HG03039 (cell line): ENCODE measurements at regions not wholly inside any gene's neighbourhood (a gene's known extent, or its start where the extent isn't known, plus 50 kb on each side); places are given as distances from the start of the nearest gene placed in this dataset.

Source experiments
- ATAC-seq: cut with Tn5 transposase; IDR thresholded peaks from one replicate; pipeline ENCODE4 v1.9.1; 2021; ENCODE audit warnings: mild to moderate bottlenecking, moderate library complexity; ENCODE audit not compliant: unreplicated experiment

DNA sequence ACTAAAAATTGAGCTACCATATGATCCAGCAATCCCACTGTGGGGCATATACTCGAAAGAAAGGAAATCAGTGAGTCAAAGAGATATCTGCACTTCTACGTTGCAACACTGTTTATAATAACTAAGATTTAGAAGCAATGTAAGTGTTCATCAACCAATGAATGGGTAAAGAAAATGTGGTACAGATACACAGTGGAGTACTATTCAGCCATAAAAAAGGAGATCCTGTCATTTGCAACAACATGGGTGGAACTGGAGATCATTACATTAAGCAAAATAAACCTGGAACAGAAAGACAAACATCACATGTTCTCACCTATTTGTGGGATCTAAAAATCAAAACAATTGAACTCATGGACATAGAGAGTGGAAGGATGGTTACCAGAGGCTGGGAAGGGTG, 385.0 kb upstream of the TRIB2 start:
- ATAC-seq, result no peak

GRCh38 chr2:12333293-12333692, 383.4 kb upstream of the TRIB2 start:
- ATAC-seq, result no peak

DNA sequence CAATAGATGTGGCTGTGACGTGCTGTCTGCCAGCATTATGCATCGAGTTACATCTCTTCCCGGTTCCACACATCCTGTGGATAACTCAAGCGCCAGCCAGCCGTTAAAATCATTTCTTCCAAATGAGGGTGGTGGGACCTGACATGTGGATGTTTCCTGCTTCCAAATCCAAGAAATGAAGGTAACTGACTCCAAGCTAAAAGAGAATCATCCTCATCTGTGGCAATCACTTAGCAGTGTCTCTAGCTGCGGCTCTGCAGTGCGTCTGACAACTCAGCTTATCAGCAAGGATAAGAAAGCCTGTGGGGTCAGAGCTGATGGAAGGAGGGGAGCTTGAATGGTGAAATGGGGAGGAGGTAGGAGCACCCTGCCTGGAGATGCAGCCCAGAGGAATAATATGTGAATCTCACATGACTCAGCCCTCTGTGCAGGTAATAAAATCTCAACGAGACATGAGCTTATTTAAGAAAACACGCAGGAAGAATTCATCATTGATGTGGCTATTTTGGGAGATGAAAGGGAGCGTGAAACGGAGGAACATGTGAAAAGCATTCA, 382.2 kb upstream of the TRIB2 start:
- ATAC-seq, result no peak

DNA sequence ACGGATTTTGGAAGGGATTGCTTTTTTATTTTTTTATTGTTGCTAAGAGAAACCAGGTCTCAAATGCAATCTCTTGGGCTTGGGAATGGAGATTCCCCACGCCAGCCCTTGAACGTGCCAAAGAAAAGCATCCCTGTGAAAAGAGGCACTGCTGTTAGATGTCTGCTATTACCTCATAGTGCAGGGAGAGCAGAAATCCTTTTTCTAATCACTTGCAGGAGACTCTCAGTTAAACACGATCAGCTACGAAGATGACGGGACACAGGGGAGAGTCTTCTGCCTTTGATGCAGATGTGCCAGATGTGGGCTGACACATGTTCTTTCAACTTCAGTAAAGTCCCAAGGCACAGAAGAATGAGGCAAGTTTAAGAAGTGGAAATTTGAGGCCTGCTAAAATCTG, 381.6 kb upstream of the TRIB2 start:
- no peak for ATAC-seq

GRCh38 chr2:12335995-12336394, 380.7 kb upstream of the TRIB2 start:
- ATAC-seq, result no peak

GRCh38 chr2:12338946-12339697, 377.6 kb upstream of the TRIB2 start:
- ATAC-seq, result no peak

DNA sequence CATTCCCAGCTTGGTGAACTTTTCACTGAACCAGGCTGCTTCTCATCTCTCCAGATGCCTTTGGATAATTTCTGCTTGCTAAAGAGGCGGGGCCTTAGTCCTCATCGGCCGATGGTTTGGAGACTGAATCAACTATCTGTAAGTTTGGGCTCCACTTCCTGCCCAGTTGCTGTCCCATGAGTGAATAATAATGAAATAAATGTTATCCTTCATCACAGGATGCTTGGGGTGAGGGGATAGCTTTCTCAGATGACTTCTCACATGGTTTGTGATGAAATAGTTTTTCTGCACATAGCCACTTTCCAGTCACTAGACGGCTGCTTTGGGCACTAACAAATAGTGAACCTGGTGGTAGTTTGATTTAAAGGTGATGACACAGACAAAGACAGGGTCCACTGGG, 376.6 kb upstream of the TRIB2 start:
- ATAC-seq, result no peak

DNA sequence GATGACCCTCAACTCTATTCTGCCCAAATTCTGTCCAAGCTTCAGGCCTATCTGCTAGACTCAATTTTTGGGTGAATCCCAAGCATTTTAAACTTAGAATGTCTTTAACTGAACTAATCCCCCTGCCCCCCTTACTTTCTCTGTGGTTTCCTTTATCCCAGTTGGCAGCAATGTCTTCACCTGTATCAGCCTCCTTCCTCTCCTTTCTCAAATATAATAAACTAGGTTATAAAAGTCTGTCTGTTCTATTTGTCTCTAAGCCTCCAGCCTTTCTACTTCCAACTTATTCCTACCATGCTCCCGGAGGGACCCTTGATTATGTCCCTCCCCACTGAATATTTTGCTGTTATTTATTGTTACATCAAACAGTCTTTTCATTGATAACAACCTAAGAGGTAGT, 375.5 kb upstream of the TRIB2 start:
- no peak for ATAC-seq

DNA sequence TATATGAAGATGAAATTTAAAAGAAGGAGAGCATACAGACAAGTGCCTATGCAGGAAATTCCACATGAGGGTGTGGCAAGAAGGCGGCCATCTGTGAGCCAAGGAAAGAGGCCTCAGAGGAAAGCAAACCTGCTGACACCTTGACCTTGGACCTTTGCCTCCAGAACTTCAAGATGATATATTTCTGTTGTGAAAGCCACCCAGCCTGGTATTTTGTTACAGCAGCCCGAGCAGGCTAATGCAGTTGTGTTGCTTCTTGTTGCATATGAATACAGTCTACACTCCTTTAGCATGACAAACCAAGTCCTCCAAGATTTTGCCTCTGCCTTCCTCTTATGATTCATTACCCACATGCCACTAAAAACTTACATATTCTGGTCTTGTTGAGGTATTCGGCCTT, 374.8 kb upstream of the TRIB2 start:
- no peak for ATAC-seq

- no peak for ATAC-seq
Observed at GRCh38 chr2:12343141-12343540, 373.6 kb upstream of the TRIB2 start.

GRCh38 chr2:12347066-12347493, 369.7 kb upstream of the TRIB2 start:
- no peak for ATAC-seq

DNA sequence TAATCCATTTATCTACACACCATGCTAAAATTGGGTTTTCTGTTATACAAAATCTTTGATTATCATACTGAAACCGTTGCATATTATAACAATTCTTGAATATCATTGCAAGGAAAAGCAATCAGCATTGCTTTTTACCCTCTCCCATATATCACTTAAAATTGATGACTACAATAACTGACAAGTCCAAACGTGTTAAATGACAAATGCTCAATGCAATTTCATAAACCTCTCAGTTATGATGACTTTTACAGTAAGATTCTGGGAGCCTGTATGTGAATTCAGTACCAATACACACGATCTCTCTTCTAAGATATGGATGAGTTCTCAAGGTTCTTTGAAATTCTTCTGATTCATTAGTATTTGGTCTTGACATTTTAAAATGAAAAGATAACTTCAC, 368.5 kb upstream of the TRIB2 start:
- no peak for ATAC-seq

DNA sequence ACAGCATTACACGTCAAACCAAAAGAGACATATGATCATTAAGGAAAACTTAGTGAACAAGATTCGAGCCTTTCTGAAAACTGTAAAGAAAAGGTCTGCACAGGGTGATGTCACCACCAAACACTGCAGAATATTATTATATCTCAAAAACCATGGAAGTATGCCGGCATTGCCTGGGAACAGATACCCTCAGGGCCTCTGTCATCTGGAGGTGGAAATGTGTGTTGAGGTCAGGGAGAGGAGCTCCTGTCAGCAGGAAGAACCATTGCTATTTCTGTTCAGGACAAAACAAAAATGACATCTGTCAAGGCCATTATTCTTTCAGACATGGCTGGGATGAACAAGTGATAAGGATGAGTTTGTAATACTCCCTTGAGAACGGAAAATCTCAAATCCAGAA, 365.9 kb upstream of the TRIB2 start:
- ATAC-seq, result no peak

DNA sequence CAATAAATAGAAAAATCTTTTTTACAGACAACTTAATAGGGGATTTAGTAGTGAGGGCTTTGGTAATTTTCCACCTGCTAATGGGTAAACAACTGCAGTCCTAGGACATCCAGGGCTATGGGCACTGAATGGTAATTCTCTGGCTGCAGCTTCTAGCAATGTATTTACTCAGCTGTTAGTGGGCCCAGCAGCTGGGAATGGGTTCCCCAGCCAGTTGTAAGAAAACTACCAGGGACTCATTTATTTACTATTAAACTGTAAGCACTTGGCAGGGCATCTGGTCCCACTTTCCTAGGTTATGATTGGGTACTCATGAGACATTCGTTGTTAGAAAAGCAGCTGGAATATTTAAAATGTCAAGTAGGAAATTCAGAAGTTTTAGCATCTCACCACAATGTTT, 363.8 kb upstream of the TRIB2 start:
- no peak for ATAC-seq

GRCh38 chr2:12361506-12361905, 355.2 kb upstream of the TRIB2 start:
- ATAC-seq, result no peak

DNA sequence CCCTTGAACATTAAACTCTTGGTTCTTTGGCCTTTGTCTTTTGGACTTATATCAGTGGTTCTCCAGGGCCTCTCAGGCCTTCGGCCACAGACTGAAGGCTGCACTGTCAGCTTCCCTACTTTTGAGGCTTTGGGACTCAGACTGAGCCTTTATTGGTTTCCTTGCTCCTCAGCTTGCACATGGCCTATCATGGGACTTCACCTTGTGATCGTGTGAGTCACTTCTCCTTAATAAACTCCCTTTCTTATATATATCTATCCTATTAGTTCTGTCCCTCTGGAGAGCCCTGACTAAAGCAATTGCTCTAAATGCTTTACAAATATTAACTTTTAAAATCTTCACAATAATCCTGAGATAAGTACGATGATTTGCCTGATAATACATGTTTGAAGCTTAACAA, 353.6 kb upstream of the TRIB2 start:
- ATAC-seq, result no peak

- no peak for ATAC-seq
Observed at GRCh38 chr2:12363569-12363968, 353.2 kb upstream of the TRIB2 start.

GRCh38 chr2:12369566-12369965, 347.2 kb upstream of the TRIB2 start:
- no peak for ATAC-seq

- no peak for ATAC-seq
Observed at GRCh38 chr2:12376025-12376424, 340.7 kb upstream of the TRIB2 start.

DNA sequence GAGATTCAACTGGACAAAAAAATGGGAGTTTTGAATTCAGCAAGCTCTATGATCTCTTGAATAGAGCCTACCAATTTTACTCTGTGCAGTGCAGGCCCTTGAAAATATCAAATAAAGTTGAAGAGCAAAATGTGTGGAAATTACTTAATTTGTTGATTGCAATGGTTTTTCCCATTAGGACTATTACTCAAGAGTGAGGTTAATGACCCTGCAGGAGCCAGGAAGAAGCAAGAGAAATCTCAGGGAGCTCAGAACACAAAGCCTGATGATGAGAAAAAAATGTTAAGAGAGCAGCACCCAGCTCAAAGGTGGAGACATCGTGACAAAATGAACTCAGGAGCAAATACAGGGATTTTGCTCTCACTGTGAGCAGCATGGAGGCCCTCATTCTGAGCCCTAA, 337.6 kb upstream of the TRIB2 start:
- no peak for ATAC-seq

GRCh38 chr2:12381543-12382325, 335.0 kb upstream of the TRIB2 start:
- no peak for ATAC-seq

GRCh38 chr2:12382366-12382765, 334.4 kb upstream of the TRIB2 start:
- no peak for ATAC-seq
